CD4-positive, alpha-beta T cell (primary cell): ENCODE measurements at regions not wholly inside any gene's neighbourhood (a gene's known extent, or its start where the extent isn't known, plus 50 kb on each side); places are given as distances from the start of the nearest gene placed in this dataset.
"Not testable (repeated sequence)": the region's sequence is repeated elsewhere in the genome, so short reads cannot be mapped to it uniquely, and the experiment has no call there.

ENCODE experiments used
- ATAC-seq: fragments of 200-7000 bp; cut with Tn5 transposase; one replicate; pipeline ENCODE4 v1.10.0; 2022; ENCODE audit warnings: mild to moderate bottlenecking; ENCODE audit not compliant: poor library complexity
- CTCF ChIA-PET: fragments of 350-600 bp; sonication (Branson Sonifier 250); formaldehyde crosslinking; loops from one replicate; lab custom pipeline; 2021; ENCODE audit warnings: antibody characterized with exemption, inconsistent platforms; lab: Charles Lee
- POLR2A ChIA-PET: fragments of 350-600 bp; sonication (Branson Sonifier 250); formaldehyde crosslinking; loops from one replicate; lab custom pipeline; 2021; ENCODE audit warnings: antibody characterized with exemption, inconsistent platforms; lab: Charles Lee
- DNase-seq, 14 experiments: peaks; one replicate each; pipeline ENCODE4 v3.0.0-alpha.2; 2013 to 2020; ENCODE audit warnings: mixed read lengths in 2 of 14
- H3K27ac ChIP-seq, 2 donors: one replicate each; pipeline versions ENCODE4 v1.5.1 to v1.7.0; 2013; ENCODE audit warnings: low read length in 2 of 2, low read depth in 1 of 2, mild to moderate bottlenecking in 1 of 2
- H3K27me3 ChIP-seq, 2 experiments: 1 replicate in 1 of 2; 2 replicates in 1 of 2; pipeline versions ENCODE4 v1.6.1 to v1.7.0; 2013; ENCODE audit warnings: low read length in 2 of 2, control low read depth in 1 of 2, mild to moderate bottlenecking in 1 of 2, moderate library complexity in 1 of 2; ENCODE audit not compliant: insufficient read depth in 2 of 2, control insufficient read depth in 1 of 2
- H3K36me3 ChIP-seq: one replicate; pipeline ENCODE4 v1.6.1; 2013; ENCODE audit warnings: low read length, control low read depth; ENCODE audit not compliant: insufficient read depth
- H3K4me1 ChIP-seq: one replicate; pipeline ENCODE4 v1.6.1; 2013; ENCODE audit warnings: low read length, control low read depth; ENCODE audit not compliant: insufficient read depth
- H3K4me3 ChIP-seq: one replicate; pipeline ENCODE4 v1.5.1; 2013; ENCODE audit warnings: mild to moderate bottlenecking, low read length, moderate library complexity
- H3K9me3 ChIP-seq, 2 experiments: 1 replicate in 1 of 2; 2 replicates in 1 of 2; pipeline versions ENCODE4 v1.6.1 to v1.7.0; 2013; ENCODE audit warnings: low read length in 2 of 2, mild to moderate bottlenecking in 2 of 2, control low read depth in 1 of 2, moderate library complexity in 1 of 2; ENCODE audit not compliant: control insufficient read depth in 1 of 2, insufficient read depth in 1 of 2
- H3K27ac Mint-ChIP-seq: one replicate; pipeline ENCODE4 v1.8.0; 2020; ENCODE audit warnings: mixed read lengths
- H3K27me3 Mint-ChIP-seq: one replicate; pipeline ENCODE4 v1.8.0; 2021; ENCODE audit warnings: mixed read lengths
- H3K36me3 Mint-ChIP-seq: one replicate; pipeline ENCODE4 v1.8.0; 2021; ENCODE audit warnings: low read depth, mixed read lengths
- H3K4me1 Mint-ChIP-seq: one replicate; pipeline ENCODE4 v1.8.0; 2021; ENCODE audit warnings: low read depth, mixed read lengths
- H3K4me3 Mint-ChIP-seq: one replicate; pipeline ENCODE4 v1.8.0; 2020; ENCODE audit warnings: mild to moderate bottlenecking, mixed read lengths
- H3K9me3 Mint-ChIP-seq: one replicate; pipeline ENCODE4 v1.8.0; 2020; ENCODE audit warnings: mixed read lengths
- intact Hi-C, 2 experiments: fragments of 100-400 bp; cut with DNase I in 1 of 2; cut with micrococcal nuclease in 1 of 2; formaldehyde crosslinking; loops; one replicate each; pipeline versions ENCODE4 v1.15.1 to v1.9.0; 2023 to 2025; cut with DNase I, micrococcal nuclease
- TF ChIP-seq, protein P1 (sequence below): fragments of 200-600 bp; IDR thresholded peaks from one replicate; pipeline ENCODE4 v1.8.0; 2022; ENCODE audit warnings: antibody characterized with exemption, mild to moderate bottlenecking

DNA sequence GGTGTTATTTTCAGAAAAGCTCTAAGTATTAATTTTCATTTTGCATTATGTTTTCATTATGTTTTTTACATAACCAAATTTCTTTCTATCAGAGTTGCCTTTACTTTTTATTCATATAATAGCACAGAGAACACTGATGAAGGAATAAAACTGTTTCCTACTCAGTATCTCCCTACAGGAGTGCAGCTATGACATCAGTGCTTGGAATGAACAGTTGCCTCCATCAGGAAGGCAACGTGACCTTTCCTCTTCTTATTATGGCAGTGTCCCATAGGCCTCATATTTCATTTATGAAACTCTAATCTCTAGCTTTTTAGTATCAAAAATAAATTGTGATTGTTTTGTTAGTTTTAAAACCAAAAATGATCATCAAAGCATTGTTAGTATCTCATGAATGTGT lies 712.8 kb downstream of the CD109 start:
- Histone ChIP-seq H3K4me1 (no peaks in the 10 kb centered on the region), H3K27me3 (no peaks in the 10 kb centered on the region), H3K4me3 (no peak overlapping the region), H3K36me3 (no peaks in the 10 kb centered on the region), H3K9me3 (no peaks in the 10 kb centered on the region), H3K27ac (no peak overlapping the region)
- H3K4me1 Mint-ChIP-seq = no peaks in the 10 kb centered on the region
- H3K27me3 Mint-ChIP-seq = no peaks in the 10 kb centered on the region
- ATAC-seq (no peak), DNase-seq (no peak)
- peaks cover 4% of the 10 kb centered on the region for H3K9me3 Mint-ChIP-seq
- POLR2A ChIA-PET = no interaction called here
- TF ChIP-seq, protein P1, sequence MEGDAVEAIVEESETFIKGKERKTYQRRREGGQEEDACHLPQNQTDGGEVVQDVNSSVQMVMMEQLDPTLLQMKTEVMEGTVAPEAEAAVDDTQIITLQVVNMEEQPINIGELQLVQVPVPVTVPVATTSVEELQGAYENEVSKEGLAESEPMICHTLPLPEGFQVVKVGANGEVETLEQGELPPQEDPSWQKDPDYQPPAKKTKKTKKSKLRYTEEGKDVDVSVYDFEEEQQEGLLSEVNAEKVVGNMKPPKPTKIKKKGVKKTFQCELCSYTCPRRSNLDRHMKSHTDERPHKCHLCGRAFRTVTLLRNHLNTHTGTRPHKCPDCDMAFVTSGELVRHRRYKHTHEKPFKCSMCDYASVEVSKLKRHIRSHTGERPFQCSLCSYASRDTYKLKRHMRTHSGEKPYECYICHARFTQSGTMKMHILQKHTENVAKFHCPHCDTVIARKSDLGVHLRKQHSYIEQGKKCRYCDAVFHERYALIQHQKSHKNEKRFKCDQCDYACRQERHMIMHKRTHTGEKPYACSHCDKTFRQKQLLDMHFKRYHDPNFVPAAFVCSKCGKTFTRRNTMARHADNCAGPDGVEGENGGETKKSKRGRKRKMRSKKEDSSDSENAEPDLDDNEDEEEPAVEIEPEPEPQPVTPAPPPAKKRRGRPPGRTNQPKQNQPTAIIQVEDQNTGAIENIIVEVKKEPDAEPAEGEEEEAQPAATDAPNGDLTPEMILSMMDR = no peak
- CTCF ChIA-PET = no interaction called here
- H3K27ac Mint-ChIP-seq = no peak overlapping the region
- no peaks in the 10 kb centered on the region for H3K36me3 Mint-ChIP-seq
- intact Hi-C loops = no loop called here
- no peak overlapping the region for H3K4me3 Mint-ChIP-seq

DNA sequence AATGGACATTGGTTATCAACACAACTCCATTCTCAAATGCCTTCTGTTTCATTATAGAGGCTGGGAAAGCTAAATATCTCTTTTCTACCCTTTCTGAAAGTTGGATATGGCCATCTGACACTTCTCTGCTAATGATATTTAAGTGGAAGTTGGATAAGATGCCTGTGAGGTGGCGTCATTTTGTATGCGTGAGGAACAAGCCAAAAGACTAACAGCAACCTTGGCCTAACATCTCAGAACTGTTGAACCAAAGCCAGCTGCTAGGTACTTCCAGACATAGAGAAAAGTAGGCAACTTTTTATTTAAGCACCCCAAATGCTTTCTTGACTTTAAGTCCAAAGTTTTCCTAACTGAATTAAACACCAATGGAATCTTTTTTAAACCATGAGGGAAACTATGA lies 708.4 kb downstream of the CD109 start:
- intact Hi-C loops = no loop called here
- CTCF ChIA-PET = no interaction called here
- DNase-seq = no peak
- H3K27me3 Mint-ChIP-seq = no peaks in the 10 kb centered on the region
- H3K27ac Mint-ChIP-seq = no peak overlapping the region
- H3K4me3 ChIP-seq = no peak overlapping the region
- H3K4me3 Mint-ChIP-seq = no peak overlapping the region
- POLR2A ChIA-PET = no interaction called here
- no peaks in the 10 kb centered on the region for H3K4me1 Mint-ChIP-seq
- no peaks in the 10 kb centered on the region for H3K36me3 Mint-ChIP-seq
- H3K27me3 ChIP-seq = no peaks in the 10 kb centered on the region
- H3K4me1 ChIP-seq = no peaks in the 10 kb centered on the region
- H3K36me3 ChIP-seq = no peaks in the 10 kb centered on the region
- H3K27ac ChIP-seq = no peak overlapping the region
- no peak for ATAC-seq
- TF ChIP-seq, protein P1 = no peak
- H3K9me3 ChIP-seq = no peaks in the 10 kb centered on the region
- H3K9me3 Mint-ChIP-seq = peaks cover 5% of the 10 kb centered on the region

DNA sequence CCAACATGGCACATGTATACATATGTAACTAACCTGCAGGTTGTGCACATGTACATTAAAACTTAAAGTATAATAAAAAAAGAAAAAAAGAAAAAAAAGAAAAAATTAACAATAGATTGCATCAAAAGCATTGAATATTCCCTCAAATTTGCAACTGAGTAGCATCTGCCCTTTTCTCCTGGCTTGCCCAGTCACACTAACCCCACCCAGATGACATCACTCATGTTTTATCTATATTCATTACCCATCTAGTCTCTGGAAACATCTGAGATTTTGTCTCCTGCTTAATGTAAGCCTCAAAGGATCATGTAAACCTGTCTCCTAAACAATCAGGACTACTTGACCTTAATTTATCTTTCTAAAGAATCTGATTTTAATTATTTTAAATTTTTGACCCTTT lies 706.8 kb downstream of the CD109 start:
- no peaks in the 10 kb centered on the region for H3K27me3 ChIP-seq
- H3K27ac Mint-ChIP-seq = no peak overlapping the region
- TF ChIP-seq, protein P1 = no peak
- H3K27me3 Mint-ChIP-seq = no peaks in the 10 kb centered on the region
- CTCF ChIA-PET = no interaction called here
- no peaks in the 10 kb centered on the region for H3K36me3 Mint-ChIP-seq
- no peaks in the 10 kb centered on the region for H3K4me1 ChIP-seq
- H3K4me3 ChIP-seq = no peak overlapping the region
- no peaks in the 10 kb centered on the region for H3K36me3 ChIP-seq
- H3K27ac ChIP-seq = no peak overlapping the region
- H3K9me3 Mint-ChIP-seq = peaks cover 5% of the 10 kb centered on the region
- POLR2A ChIA-PET = no interaction called here
- no peaks in the 10 kb centered on the region for H3K4me1 Mint-ChIP-seq
- intact Hi-C loops = no loop called here
- ATAC-seq = no peak
- DNase-seq = no peak
- no peaks in the 10 kb centered on the region for H3K9me3 ChIP-seq
- no peak overlapping the region for H3K4me3 Mint-ChIP-seq

DNA sequence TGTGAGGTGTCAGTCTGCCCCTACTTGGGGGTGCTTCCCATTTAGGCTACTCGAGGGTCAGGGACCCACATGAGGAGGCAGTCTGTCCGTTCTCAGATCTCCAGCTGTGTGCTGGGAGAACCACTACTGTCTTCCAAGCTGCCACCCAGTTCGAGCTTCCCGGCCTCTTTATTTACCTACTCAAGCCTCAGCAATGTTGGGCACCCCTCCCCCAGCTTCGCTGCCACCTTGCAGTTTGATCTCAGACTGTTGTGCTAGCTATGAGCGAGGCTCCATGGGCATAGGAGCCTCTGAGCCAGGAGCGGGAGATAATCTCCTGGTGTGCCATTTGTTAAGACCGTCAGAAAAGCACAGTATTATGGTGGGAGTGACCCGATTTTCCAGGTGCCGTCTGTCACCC lies 682.4 kb downstream of the CD109 start:
- H3K4me1 Mint-ChIP-seq, H3K27ac Mint-ChIP-seq, H3K36me3 ChIP-seq, H3K36me3 Mint-ChIP-seq, H3K4me1 ChIP-seq, H3K27me3 Mint-ChIP-seq, POLR2A ChIA-PET, H3K9me3 Mint-ChIP-seq, DNase-seq, H3K9me3 ChIP-seq, intact Hi-C loops, ATAC-seq, H3K27me3 ChIP-seq, H3K27ac ChIP-seq, H3K4me3 ChIP-seq, CTCF ChIA-PET, H3K4me3 Mint-ChIP-seq: not testable (repeated sequence)
